ENCODE measurements at regions not wholly inside any gene's neighbourhood (a gene's known extent, or its start where the extent isn't known, plus 50 kb on each side); places are given as distances from the start of the nearest gene placed in this dataset.

DNA sequence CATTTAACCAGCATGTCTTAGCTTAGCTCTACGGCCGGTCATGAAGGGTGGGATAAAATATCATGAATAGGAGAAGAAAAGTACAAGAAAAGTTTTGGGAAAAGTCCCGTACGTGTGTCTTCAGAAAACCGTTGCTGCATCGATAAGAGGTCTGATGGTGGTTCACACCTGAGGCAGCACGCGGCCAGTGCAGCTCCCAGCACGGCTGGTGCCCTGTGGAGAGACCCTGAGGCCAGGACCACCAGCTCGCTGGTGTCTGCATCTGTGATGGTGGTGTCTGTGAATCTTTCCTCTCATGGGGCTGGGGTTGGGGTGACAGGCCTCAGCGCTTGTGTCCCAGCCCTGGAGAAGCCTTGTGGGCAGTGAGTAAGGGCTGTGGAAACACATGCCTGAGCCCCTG is 148.9 kb upstream of the IRX4 start:
- TF ChIP-seq POLR2A (IDR thresholded peaks at IDR 0.05; ENCODE audit: low read length) (no peak), GATA1 (IDR thresholded peaks at IDR 0.05; ENCODE audit: low read depth, low read length) (no peak)
